Natural killer cell (primary cell): ENCODE measurements at regions not wholly inside any gene's neighbourhood (a gene's known extent, or its start where the extent isn't known, plus 50 kb on each side); places are given as distances from the start of the nearest gene placed in this dataset.
"Not testable (repeated sequence)": the region's sequence is repeated elsewhere in the genome, so short reads cannot be mapped to it uniquely, and the experiment has no call there.

ENCODE experiments used
- ATAC-seq, 3 donors: fragments of 150-1000 bp in 2 of 3; fragments of 200-7000 bp in 1 of 3; cut with Tn5 transposase; 1 replicate in 1 of 3; 2 replicates in 2 of 3; pipeline ENCODE4 v1.10.0; 2021; ENCODE audit warnings: mild to moderate bottlenecking in 2 of 3, moderate library complexity in 2 of 3
- DNase-seq, 2 donors: peaks; one replicate each; pipeline versions ENCODE4 v3.0.0 to v3.0.0-alpha.2; 2013 to 2021; ENCODE audit warnings: mixed read lengths in 1 of 2
- H3K27ac ChIP-seq: one replicate; pipeline ENCODE4 v1.5.1; 2013; ENCODE audit warnings: mild to moderate bottlenecking, low read length
- H3K27me3 ChIP-seq: one replicate; pipeline ENCODE4 v1.6.1; 2013; ENCODE audit warnings: low read length; ENCODE audit not compliant: control insufficient read depth, insufficient read depth
- H3K36me3 ChIP-seq: one replicate; pipeline ENCODE4 v1.6.1; 2013; ENCODE audit warnings: low read length; ENCODE audit not compliant: control insufficient read depth, insufficient read depth
- H3K4me1 ChIP-seq: one replicate; pipeline ENCODE4 v1.6.1; 2013; ENCODE audit warnings: low read length; ENCODE audit not compliant: control insufficient read depth, insufficient read depth
- H3K4me3 ChIP-seq: one replicate; pipeline ENCODE4 v1.5.1; 2013; ENCODE audit warnings: low read length
- H3K9me3 ChIP-seq: one replicate; pipeline ENCODE4 v1.6.1; 2013; ENCODE audit warnings: low read length; ENCODE audit not compliant: control insufficient read depth, insufficient read depth
- H3K27ac Mint-ChIP-seq, 2 donors: one replicate each; pipeline ENCODE4 v1.8.0; 2022; ENCODE audit warnings: mild to moderate bottlenecking in 2 of 2, mixed read lengths in 2 of 2, moderate library complexity in 1 of 2
- H3K27me3 Mint-ChIP-seq, 2 donors: one replicate each; pipeline ENCODE4 v1.8.0; 2022; ENCODE audit warnings: low read depth in 2 of 2, mixed read lengths in 2 of 2
- H3K36me3 Mint-ChIP-seq: one replicate; pipeline ENCODE4 v1.8.0; 2022; ENCODE audit warnings: mixed read lengths
- H3K4me1 Mint-ChIP-seq, 2 donors: one replicate each; pipeline ENCODE4 v1.8.0; 2022; ENCODE audit warnings: mixed read lengths in 2 of 2
- H3K4me3 Mint-ChIP-seq: one replicate; pipeline ENCODE4 v1.8.0; 2022; ENCODE audit warnings: mild to moderate bottlenecking, moderate library complexity, mixed read lengths
- H3K9me3 Mint-ChIP-seq, 2 donors: one replicate each; pipeline ENCODE4 v1.8.0; 2022; ENCODE audit warnings: mixed read lengths in 2 of 2
- CTCF ChIP-seq: fragments of 200-600 bp; IDR thresholded peaks from one replicate; pipeline ENCODE4 v1.8.0; 2022; ENCODE audit warnings: antibody characterized with exemption
- WGBS: methylation state at CpG from one replicate; pipeline ENCODE4 v1.1.7; 2013; ENCODE audit warnings: missing lambda C conversion rate; ENCODE audit not compliant: insufficient coverage; 5-methylcytosine and 5-hydroxymethylcytosine counted together
- intact Hi-C: fragments of 100-400 bp; cut with micrococcal nuclease; formaldehyde crosslinking; loops from one replicate; pipeline ENCODE4 v1.14.2; 2022

DNA sequence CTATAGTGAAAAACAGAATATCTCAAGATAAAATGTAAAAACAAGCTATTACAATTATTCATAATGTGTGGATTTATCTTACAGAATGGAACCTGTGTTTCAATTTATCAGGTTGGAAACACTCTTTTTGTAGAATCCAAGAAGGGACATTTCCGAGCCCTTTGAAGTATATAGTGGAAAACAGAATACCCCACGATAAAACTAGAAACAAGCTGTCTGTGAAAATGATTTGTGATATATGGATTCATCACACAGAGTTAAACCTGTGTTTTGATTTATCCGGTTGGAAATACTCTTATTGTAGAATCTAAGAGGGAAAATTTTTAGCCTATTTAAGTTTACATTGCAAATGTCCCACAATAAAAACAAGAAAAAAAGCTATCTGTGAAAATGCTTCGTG lies 388.2 kb downstream of the PRDM9 start:
- WGBS = 78% methylated on average over 2 of the region's 4 CpGs
- Mint-ChIP-seq H3K4me1 (no peaks in the 10 kb centered on the region), H3K27me3 (no peaks in the 10 kb centered on the region), H3K4me3 (no peak overlapping the region), H3K27ac (no peak overlapping the region), H3K9me3 (peaks cover 3 to 7% of the 10 kb centered on the region in 2 donors), H3K36me3 (no peaks in the 10 kb centered on the region)
- Histone ChIP-seq H3K27ac (no peak overlapping the region), H3K9me3 (no peaks in the 10 kb centered on the region), H3K27me3 (no peaks in the 10 kb centered on the region), H3K4me3 (no peak overlapping the region), H3K36me3 (no peaks in the 10 kb centered on the region), H3K4me1 (no peaks in the 10 kb centered on the region)
- ATAC-seq (no peak), DNase-seq (no peak)
- intact Hi-C loops = no loop called here
- TF ChIP-seq CTCF = no peak

DNA sequence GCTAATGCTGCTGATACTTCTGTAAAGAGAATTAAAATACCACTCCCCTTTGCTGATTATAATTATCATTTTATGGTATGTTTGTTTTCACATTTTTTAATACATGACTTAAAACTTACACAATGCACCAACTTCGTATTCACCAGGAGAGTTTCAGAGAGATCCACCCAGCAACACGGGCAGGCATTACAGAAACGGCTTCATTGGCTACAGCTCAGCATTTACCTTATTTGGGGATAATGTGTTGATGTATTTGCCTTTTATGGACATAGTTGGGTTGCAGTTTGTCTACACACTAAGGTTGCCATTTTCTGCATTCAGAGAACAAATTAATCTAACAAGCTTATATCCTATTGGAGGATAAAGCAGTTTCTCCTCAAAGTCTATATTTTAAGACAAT lies 423.6 kb downstream of the PRDM9 start:
- Mint-ChIP-seq H3K27ac (no peak overlapping the region), H3K9me3 (peaks cover 15 to 19% of the 10 kb centered on the region in 2 donors), H3K27me3 (no peaks in the 10 kb centered on the region), H3K4me3 (no peak overlapping the region), H3K4me1 (no peaks in the 10 kb centered on the region), H3K36me3 (peaks cover 5% of the 10 kb centered on the region)
- intact Hi-C loops = no loop called here
- TF ChIP-seq CTCF = no peak
- H3K4me1 ChIP-seq = no peaks in the 10 kb centered on the region
- DNase-seq (no peak), ATAC-seq (no peak)
- H3K27me3 ChIP-seq = no peaks in the 10 kb centered on the region
- 85% methylated on average over 3 of the region's 3 CpGs for WGBS
- H3K27ac ChIP-seq = no peak overlapping the region
- H3K36me3 ChIP-seq = no peaks in the 10 kb centered on the region
- H3K9me3 ChIP-seq = peaks cover 3% of the 10 kb centered on the region
- no peak overlapping the region for H3K4me3 ChIP-seq

GRCh38 chr5:23951261-23951928 lies 444.0 kb downstream of the PRDM9 start:
- 91% methylated on average over 47 of the region's 47 CpGs for WGBS
- H3K36me3 Mint-ChIP-seq = peaks cover 28% of the 10 kb centered on the region
- peaks cover 14 to 26% of the 10 kb centered on the region in 2 donors for H3K9me3 Mint-ChIP-seq
- H3K4me1 Mint-ChIP-seq, intact Hi-C loops, H3K27ac Mint-ChIP-seq, H3K9me3 ChIP-seq, H3K4me3 ChIP-seq, H3K27ac ChIP-seq, H3K4me3 Mint-ChIP-seq, H3K27me3 Mint-ChIP-seq, H3K27me3 ChIP-seq, H3K36me3 ChIP-seq, H3K4me1 ChIP-seq: not testable (repeated sequence)
- DNase-seq (peak in 1 of 2 donors; percentile 75), ATAC-seq (peak in 1 of 3 donors; percentile 67)

GRCh38 chr5:23963449-23963848 lies 456.0 kb downstream of the PRDM9 start:
- Mint-ChIP-seq H3K36me3 (no peaks in the 10 kb centered on the region), H3K4me1 (no peaks in the 10 kb centered on the region), H3K27me3 (no peaks in the 10 kb centered on the region), H3K4me3 (no peak overlapping the region), H3K27ac (no peak overlapping the region), H3K9me3 (peaks cover 5 to 15% of the 10 kb centered on the region in 2 donors)
- Histone ChIP-seq H3K27ac (no peak overlapping the region), H3K9me3 (peaks cover 9% of the 10 kb centered on the region), H3K27me3 (no peaks in the 10 kb centered on the region), H3K36me3 (no peaks in the 10 kb centered on the region), H3K4me1 (no peaks in the 10 kb centered on the region), H3K4me3 (no peak overlapping the region)
- DNase-seq (no peak), ATAC-seq (no peak)
- WGBS = 84% methylated on average over 4 of the region's 5 CpGs
- TF ChIP-seq CTCF = no peak
- intact Hi-C loops = no loop called here
